ENCODE measurements at regions not wholly inside any gene's neighbourhood (a gene's known extent, or its start where the extent isn't known, plus 50 kb on each side); places are given as distances from the start of the nearest gene placed in this dataset.

DNA sequence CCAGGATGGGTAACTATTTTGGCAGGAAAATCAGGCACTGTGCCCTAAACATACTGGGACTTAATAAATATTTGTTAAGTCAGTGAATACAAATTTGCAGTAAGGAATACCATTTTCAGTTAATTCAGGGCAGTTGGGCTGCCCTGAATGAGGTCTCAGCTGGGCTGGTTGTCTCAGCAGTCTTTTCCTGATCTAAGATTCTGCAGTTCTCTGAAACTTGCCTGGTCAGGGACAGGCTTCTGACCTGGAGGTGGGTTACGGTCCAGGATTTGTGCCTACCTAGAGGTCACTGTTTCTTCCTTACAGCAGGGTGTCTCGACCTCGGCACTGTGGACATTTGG, 160.6 kb downstream of the KTN1 start:
- TF ChIP-seq, protein P1, sequence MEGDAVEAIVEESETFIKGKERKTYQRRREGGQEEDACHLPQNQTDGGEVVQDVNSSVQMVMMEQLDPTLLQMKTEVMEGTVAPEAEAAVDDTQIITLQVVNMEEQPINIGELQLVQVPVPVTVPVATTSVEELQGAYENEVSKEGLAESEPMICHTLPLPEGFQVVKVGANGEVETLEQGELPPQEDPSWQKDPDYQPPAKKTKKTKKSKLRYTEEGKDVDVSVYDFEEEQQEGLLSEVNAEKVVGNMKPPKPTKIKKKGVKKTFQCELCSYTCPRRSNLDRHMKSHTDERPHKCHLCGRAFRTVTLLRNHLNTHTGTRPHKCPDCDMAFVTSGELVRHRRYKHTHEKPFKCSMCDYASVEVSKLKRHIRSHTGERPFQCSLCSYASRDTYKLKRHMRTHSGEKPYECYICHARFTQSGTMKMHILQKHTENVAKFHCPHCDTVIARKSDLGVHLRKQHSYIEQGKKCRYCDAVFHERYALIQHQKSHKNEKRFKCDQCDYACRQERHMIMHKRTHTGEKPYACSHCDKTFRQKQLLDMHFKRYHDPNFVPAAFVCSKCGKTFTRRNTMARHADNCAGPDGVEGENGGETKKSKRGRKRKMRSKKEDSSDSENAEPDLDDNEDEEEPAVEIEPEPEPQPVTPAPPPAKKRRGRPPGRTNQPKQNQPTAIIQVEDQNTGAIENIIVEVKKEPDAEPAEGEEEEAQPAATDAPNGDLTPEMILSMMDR (conservative IDR thresholded peaks at IDR 0.05; ENCODE audit: low read depth, low read length): no peak
- no peak for TF ChIP-seq EZH2 (IDR thresholded peaks at IDR 0.05; ENCODE audit: borderline replicate concordance, low read depth, low read length, poor library complexity, severe bottlenecking)
